Suprapubic skin (tissue), 3 donors: ENCODE measurements at regions not wholly inside any gene's neighbourhood (a gene's known extent, or its start where the extent isn't known, plus 50 kb on each side); places are given as distances from the start of the nearest gene placed in this dataset.

Experiments used
- CTCF ChIP-seq, 2 donors: fragments of 200-600 bp in 1 of 2; fragments of 450-650 bp in 1 of 2; sonication (generic) in 1 of 2; IDR thresholded peaks; one replicate each; pipeline ENCODE4 v1.5.1; 2016 to 2019; ENCODE audit warnings: antibody characterized with exemption in 2 of 2, mild to moderate bottlenecking in 1 of 2, moderate library complexity in 1 of 2
- POLR2A ChIP-seq, 2 donors: fragments of 450-650 bp; IDR thresholded peaks; one replicate each; pipeline ENCODE4 v1.6.1; 2017; ENCODE audit warnings: antibody characterized with exemption in 2 of 2, mild to moderate bottlenecking in 2 of 2, moderate library complexity in 2 of 2

GRCh38 chr3:72340056-72340455 lies 508.2 kb downstream of the SHQ1 start:
- TF ChIP-seq POLR2A (IDR thresholded peaks at IDR 0.05) (no peak), CTCF (IDR thresholded peaks at IDR 0.05) (no peak)
